Activated T-cell treated with anti-CD3 and anti-CD28 coated beads, Interleukin-2, amount 50 U/mL, for 4 hours (primary cell): ENCODE measurements at regions not wholly inside any gene's neighbourhood (a gene's known extent, or its start where the extent isn't known, plus 50 kb on each side); places are given as distances from the start of the nearest gene placed in this dataset.
"Not testable (repeated sequence)": the region's sequence is repeated elsewhere in the genome, so short reads cannot be mapped to it uniquely, and the experiment has no call there.

Experiments used
- ATAC-seq, 2 donors: fragments of 200-7000 bp; cut with Tn5 transposase; one replicate each; pipeline ENCODE4 v1.10.0; 2021
- DNase-seq: peaks from one replicate; pipeline ENCODE4 v3.0.0-alpha.2; 2020
- H3K27me3 Mint-ChIP-seq: one replicate; pipeline ENCODE4 v1.8.0; 2021; ENCODE audit warnings: low read depth, mixed read lengths
- H3K36me3 Mint-ChIP-seq: one replicate; pipeline ENCODE4 v1.8.0; 2022; ENCODE audit warnings: mixed read lengths; ENCODE audit not compliant: insufficient read depth
- H3K4me1 Mint-ChIP-seq: one replicate; pipeline ENCODE4 v1.8.0; 2021; ENCODE audit warnings: low read depth, mixed read lengths
- H3K4me3 Mint-ChIP-seq: one replicate; pipeline ENCODE4 v1.8.0; 2021; ENCODE audit warnings: mild to moderate bottlenecking, moderate library complexity, mixed read lengths
- H3K9me3 Mint-ChIP-seq: one replicate; pipeline ENCODE4 v1.8.0; 2021; ENCODE audit warnings: mixed read lengths

DNA sequence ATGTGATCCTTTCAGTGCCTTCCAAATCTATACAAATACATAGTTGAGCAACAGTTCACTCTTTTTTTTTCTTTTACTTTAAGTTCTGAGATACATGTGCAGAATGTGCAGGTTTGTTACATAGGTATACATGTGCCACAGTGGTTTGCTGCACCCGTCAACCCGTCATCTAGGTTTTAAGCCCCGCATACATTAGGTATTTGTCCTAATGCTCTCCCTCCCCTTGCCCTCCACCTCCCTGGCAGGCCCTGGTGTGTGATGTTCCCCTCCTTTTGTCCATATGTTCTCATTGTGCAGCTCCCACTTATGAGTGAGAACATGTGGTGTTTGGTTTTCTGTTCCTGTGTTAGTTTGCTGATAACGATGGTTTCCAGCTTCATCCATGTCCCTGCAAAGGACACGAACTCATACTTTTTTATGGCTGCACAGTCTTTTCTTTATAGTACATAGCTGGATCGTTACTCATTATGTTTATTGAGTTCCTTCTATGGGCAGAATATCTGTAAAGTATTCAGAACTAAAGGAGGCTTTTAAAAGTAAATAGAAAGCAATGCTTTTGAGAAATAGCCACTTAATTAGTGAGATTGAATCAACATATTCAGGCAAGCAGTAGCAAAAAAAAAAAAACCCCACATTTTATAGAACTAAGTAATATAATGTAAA lies 131.6 kb upstream of the POT1 start:
- not testable (repeated sequence) for H3K4me1 Mint-ChIP-seq, H3K9me3 Mint-ChIP-seq

GRCh38 chr7:125059861-125060456 lies 130.3 kb upstream of the POT1 start:
- Mint-ChIP-seq H3K9me3 (no peaks in the 10 kb centered on the region), H3K27me3 (no peaks in the 10 kb centered on the region), H3K36me3 (no peaks in the 10 kb centered on the region), H3K4me1 (no peaks in the 10 kb centered on the region), H3K4me3 (no peak overlapping the region)
- ATAC-seq = no peak
- no peak for DNase-seq

More for the DNA sequence above, 131.6 kb upstream of the POT1 start:
- ATAC-seq, H3K4me3 Mint-ChIP-seq, H3K27me3 Mint-ChIP-seq, DNase-seq, H3K36me3 Mint-ChIP-seq: not testable (repeated sequence)

- no peaks in the 10 kb centered on the region for H3K4me1 Mint-ChIP-seq
- no peak for ATAC-seq
- H3K4me3 Mint-ChIP-seq = no peak overlapping the region
- no peaks in the 10 kb centered on the region for H3K9me3 Mint-ChIP-seq
- no peaks in the 10 kb centered on the region for H3K27me3 Mint-ChIP-seq
- H3K36me3 Mint-ChIP-seq = no peaks in the 10 kb centered on the region
- no peak for DNase-seq
These were observed 128.3 kb upstream of the POT1 start for GRCh38 chr7:125057963-125058362.

DNA sequence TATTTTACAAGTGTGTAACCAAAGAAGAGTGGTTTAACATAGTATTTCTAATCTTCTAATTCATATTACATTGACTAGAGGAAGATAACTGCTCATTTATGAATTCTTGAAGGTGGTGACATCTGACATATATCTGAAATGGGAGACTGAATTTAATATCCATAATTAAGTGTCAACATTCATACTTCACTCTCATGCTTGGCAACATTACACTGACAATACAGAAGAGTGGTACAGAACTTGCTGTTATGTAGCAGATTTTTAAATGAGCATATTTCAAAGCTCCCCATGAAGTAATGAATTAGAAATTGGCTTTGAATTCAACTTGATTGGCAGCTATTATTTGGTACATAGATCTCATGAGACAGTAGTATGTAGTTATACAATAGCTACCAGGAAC lies 125.8 kb upstream of the POT1 start:
- no peaks in the 10 kb centered on the region for H3K9me3 Mint-ChIP-seq
- no peaks in the 10 kb centered on the region for H3K27me3 Mint-ChIP-seq
- DNase-seq (no peak), ATAC-seq (no peak)
- no peak overlapping the region for H3K4me3 Mint-ChIP-seq
- no peaks in the 10 kb centered on the region for H3K4me1 Mint-ChIP-seq
- H3K36me3 Mint-ChIP-seq = no peaks in the 10 kb centered on the region

DNA sequence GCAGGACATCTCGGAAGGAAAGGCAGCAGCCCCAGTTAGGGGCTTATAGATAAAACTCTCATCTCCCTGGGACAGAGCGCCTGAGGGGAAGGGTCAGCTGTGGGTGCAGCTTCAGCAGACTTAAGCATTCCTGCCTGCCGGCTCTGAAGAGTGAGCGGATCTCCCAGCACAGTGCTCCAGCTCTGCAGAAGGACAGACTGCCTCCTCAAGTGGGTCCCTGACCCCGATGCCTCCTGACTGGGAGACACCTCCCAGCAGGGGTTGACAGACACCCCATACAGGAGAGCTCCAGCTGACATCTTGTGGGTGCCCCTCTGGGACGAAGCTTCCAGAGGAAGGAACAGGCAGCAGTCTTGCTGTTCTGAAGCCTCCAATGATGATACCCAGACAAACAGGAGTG lies 117.1 kb upstream of the POT1 start:
- Mint-ChIP-seq H3K4me3 (no peak overlapping the region), H3K36me3 (no peaks in the 10 kb centered on the region), H3K4me1 (no peaks in the 10 kb centered on the region), H3K9me3 (peaks cover 13% of the 10 kb centered on the region), H3K27me3 (no peaks in the 10 kb centered on the region)
- DNase-seq (no peak), ATAC-seq (no peak)

GRCh38 chr7:125033506-125033905 lies 103.9 kb upstream of the POT1 start:
- no peak overlapping the region for H3K4me3 Mint-ChIP-seq
- H3K36me3 Mint-ChIP-seq = no peaks in the 10 kb centered on the region
- no peak for ATAC-seq
- H3K4me1 Mint-ChIP-seq = no peaks in the 10 kb centered on the region
- DNase-seq = no peak
- no peaks in the 10 kb centered on the region for H3K9me3 Mint-ChIP-seq
- H3K27me3 Mint-ChIP-seq = no peaks in the 10 kb centered on the region

- DNase-seq (no peak), ATAC-seq (no peak)
- H3K4me3 Mint-ChIP-seq = no peak overlapping the region
- no peaks in the 10 kb centered on the region for H3K36me3 Mint-ChIP-seq
- no peaks in the 10 kb centered on the region for H3K4me1 Mint-ChIP-seq
- H3K9me3 Mint-ChIP-seq = no peaks in the 10 kb centered on the region
- no peaks in the 10 kb centered on the region for H3K27me3 Mint-ChIP-seq
These were observed 103.3 kb upstream of the POT1 start for GRCh38 chr7:125032943-125033342.

GRCh38 chr7:125030756-125031387 lies 101.2 kb upstream of the POT1 start:
- ATAC-seq (no peak), DNase-seq (no peak)
- H3K4me3 Mint-ChIP-seq = no peak overlapping the region
- H3K9me3 Mint-ChIP-seq = no peaks in the 10 kb centered on the region
- H3K27me3 Mint-ChIP-seq = no peaks in the 10 kb centered on the region
- H3K36me3 Mint-ChIP-seq = no peaks in the 10 kb centered on the region
- no peaks in the 10 kb centered on the region for H3K4me1 Mint-ChIP-seq

DNA sequence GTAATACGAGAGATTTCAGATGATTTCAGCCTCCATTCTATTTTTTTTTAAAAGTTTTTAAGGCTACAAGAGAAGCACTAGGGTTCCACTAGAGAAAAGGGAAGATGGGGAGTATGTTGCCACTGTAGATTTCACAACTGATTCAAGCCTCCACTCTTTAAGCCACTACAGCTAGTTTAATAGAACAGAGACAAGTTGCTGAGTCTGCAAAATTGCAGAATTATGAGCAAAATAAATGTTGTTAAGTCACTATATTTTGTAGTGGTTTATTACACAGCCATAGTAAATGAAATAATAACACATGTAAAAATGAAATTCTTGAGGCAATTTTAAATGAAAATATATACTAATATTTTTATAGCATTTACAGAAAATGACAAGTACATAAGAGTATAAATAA lies 96.0 kb upstream of the POT1 start:
- DNase-seq = no peak
- H3K4me3 Mint-ChIP-seq = no peak overlapping the region
- no peaks in the 10 kb centered on the region for H3K9me3 Mint-ChIP-seq
- no peaks in the 10 kb centered on the region for H3K4me1 Mint-ChIP-seq
- no peaks in the 10 kb centered on the region for H3K27me3 Mint-ChIP-seq
- H3K36me3 Mint-ChIP-seq = no peaks in the 10 kb centered on the region
- no peak for ATAC-seq

GRCh38 chr7:125020801-125021200 lies 91.2 kb upstream of the POT1 start:
- H3K9me3 Mint-ChIP-seq = no peaks in the 10 kb centered on the region
- H3K4me1 Mint-ChIP-seq = no peaks in the 10 kb centered on the region
- H3K4me3 Mint-ChIP-seq = no peak overlapping the region
- H3K27me3 Mint-ChIP-seq = no peaks in the 10 kb centered on the region
- ATAC-seq (no peak), DNase-seq (no peak)
- no peaks in the 10 kb centered on the region for H3K36me3 Mint-ChIP-seq

DNA sequence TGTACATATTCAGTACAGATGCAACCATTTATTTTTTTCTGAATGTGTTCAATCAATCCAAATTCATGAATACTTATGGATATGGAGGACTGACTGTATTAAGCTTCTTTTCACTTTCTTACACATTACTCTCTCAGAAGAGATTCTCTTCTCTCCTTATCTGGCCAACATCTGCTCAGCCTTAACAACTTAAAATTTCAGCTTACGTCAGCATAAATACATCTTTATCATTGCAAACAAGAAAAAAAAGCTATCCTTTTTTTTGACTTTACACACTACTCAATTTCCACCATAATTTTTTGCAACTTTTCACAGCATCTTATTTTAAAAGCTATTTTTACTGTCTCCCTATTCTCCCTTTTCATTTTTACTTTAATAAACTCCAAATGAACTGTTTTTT lies 80.9 kb upstream of the POT1 start:
- ATAC-seq (no peak), DNase-seq (no peak)
- Mint-ChIP-seq H3K4me1 (no peaks in the 10 kb centered on the region), H3K4me3 (no peak overlapping the region), H3K36me3 (no peaks in the 10 kb centered on the region), H3K27me3 (no peaks in the 10 kb centered on the region), H3K9me3 (no peaks in the 10 kb centered on the region)

DNA sequence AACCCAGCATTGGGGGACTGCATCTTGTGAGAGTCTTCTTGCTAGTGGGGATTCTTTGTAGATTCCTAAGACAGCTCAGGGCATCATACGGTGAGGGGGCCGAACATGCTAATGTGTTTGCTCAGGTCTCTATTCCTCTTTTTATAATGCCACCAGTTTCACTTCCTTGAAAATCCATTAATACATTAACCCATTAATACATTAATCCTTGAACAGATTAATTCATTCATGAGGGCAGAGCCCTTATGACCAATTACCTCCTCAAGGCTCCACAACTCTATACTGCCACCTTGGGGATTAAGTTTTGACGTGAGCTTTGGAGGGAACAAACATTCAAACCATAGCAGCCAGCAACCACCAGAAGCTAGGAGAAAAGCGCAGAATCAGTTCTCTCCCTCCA lies 67.2 kb upstream of the POT1 start:
- Mint-ChIP-seq H3K36me3 (no peaks in the 10 kb centered on the region), H3K4me3 (no peak overlapping the region), H3K27me3 (no peaks in the 10 kb centered on the region), H3K4me1 (no peaks in the 10 kb centered on the region), H3K9me3 (peaks cover 22% of the 10 kb centered on the region)
- ATAC-seq (no peak), DNase-seq (no peak)

DNA sequence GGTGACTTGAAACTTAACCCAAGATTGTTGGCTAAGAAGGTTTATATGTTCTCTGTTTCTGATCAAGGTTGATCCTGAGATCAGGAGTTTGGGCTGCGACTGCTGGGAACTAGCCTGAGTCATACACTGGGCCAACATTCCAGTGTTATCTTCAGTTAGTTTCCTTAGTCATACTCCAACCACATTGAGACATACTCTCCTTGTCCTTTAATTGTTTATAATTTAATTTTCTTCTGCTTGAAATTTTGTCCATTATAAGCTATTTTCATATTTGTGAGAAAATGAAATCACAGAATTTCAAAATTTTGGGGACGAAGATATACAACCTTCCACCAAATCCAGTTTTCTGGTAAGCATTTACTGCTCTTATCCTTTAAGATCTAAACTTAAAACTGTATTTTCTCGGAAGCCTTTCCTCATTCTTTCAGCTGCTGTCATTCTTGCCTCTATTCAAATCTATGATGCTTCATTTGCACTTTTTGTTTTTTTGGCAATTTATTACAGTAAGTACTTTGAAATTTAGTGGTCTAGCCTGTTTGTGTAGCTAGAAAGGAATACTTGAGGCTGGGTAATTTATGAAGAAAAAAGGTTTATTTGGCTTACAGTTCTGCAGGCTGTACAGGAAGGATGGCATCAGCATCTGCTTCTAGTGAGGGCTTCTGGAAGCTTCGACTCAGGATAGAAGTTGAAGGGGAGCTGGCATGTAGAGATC lies 63.4 kb upstream of the POT1 start:
- no peaks in the 10 kb centered on the region for H3K4me1 Mint-ChIP-seq
- DNase-seq (no peak), ATAC-seq (no peak)
- H3K36me3 Mint-ChIP-seq = no peaks in the 10 kb centered on the region
- no peak overlapping the region for H3K4me3 Mint-ChIP-seq
- peaks cover 10% of the 10 kb centered on the region for H3K9me3 Mint-ChIP-seq
- H3K27me3 Mint-ChIP-seq = no peaks in the 10 kb centered on the region

GRCh38 chr7:124989911-124990310 lies 60.3 kb upstream of the POT1 start:
- Mint-ChIP-seq H3K27me3 (no peaks in the 10 kb centered on the region), H3K9me3 (peaks cover 10% of the 10 kb centered on the region), H3K4me3 (no peak overlapping the region), H3K4me1 (no peaks in the 10 kb centered on the region), H3K36me3 (no peaks in the 10 kb centered on the region)
- ATAC-seq (no peak), DNase-seq (no peak)
